Mesenteric fat pad (tissue), 1 donor: ENCODE measurements at regions not wholly inside any gene's neighbourhood (a gene's known extent, or its start where the extent isn't known, plus 50 kb on each side); places are given as distances from the start of the nearest gene placed in this dataset.

Experiments
- DNase-seq: peaks from one replicate; pipeline ENCODE4 v3.0.0-alpha.2; 2020; ENCODE audit warnings: low spot score
- donor health status: DM: yes; HTN: yes; CAD: no.

DNA sequence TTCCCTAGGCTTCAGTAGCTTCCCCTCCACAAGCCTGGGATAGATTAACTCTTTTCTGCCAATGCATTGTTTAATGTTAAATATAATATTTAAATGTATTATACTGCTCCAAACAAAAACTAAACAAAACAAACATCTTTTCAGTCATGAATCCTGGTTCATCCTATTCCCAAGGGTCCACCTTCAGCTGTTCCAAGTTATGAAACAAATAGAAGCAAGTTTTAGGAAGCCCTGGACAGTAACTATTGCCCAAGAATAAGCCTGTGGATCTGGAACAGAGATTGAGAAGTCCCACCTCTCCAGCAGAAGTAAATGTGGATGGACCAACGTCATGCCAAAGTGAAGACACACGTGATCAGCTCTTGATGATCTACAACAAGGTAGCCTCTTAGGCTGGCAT lies 408.1 kb downstream of the SETD4 start:
- DNase-seq: no peak

DNA sequence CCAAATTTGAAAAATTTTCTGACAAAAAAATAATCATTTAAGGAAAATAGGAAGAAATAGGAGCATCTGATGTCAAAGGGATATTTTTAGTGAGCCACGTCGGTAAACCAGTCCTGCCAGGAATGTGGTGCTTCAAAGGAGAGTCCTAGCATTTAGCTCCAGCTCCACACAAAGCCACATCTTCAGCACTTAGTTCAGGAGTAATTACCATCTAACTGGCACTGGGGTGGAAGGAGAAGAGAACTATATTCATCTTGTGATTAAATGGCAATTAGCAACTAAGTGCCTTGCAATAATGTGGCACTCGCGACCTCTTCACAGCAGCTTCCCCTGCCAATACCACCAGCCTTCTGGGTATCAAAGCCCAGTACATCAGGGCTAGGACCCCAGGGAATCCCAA lies 409.1 kb downstream of the SETD4 start:
- DNase-seq: no peak

DNA sequence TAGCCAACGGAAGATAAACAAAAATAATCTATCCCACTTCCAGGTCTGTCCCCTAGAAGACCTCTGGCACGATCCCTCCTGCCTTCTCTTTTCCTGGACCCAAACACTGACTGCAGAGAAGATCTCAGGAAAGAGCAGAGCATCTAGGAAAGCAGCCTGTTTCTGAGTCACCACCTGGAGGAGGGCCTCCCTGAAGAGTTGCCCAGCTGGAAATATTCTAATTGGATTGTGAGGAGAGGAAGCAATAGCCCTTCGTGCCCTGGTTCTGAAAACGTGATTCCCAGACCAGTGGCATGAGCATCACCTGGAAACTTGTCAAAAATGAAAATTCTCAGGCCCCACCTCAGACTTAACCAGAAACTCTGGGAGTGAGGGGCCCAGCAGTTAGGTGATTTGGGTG lies 411.1 kb downstream of the SETD4 start:
- DNase-seq: no peak

DNA sequence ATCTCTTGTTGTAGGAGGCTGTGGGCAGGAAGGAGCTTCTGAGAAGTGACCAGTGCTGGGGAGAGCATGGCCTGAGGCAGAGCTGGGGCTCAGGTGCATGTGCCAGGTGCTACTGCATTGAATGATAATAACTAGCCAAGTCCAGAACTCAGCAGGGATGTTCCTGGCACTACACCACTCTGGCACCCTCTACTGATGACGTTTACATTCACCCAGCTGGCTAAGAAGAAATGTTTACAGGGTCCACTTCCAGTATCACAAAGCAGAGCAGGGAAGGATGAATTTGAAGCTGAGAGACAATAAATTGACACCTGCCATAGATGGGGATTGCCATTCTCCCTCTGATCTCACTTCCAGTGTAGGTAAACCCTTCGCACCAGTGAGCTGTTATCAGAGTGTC lies 411.8 kb downstream of the SETD4 start:
- DNase-seq: no peak

DNA sequence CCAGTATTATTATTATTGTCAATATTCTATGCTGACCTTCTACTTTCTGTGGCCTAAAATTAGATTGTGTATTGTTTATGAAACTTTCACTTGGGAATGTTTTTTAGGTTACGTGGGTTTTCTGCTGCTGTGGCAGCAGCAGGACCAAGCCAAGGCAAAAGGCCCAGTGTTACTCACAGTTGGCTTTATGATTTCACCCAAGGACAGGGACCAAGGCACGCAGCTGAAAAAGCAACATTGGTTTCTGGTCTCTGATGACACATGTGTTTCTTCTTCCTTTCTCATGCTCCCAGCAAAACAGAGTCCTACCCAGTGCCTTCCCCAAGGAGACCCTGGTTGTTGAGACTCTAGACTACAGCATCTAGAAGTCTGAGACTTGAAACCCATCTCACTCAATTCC lies 413.7 kb downstream of the SETD4 start:
- DNase-seq: no peak

DNA sequence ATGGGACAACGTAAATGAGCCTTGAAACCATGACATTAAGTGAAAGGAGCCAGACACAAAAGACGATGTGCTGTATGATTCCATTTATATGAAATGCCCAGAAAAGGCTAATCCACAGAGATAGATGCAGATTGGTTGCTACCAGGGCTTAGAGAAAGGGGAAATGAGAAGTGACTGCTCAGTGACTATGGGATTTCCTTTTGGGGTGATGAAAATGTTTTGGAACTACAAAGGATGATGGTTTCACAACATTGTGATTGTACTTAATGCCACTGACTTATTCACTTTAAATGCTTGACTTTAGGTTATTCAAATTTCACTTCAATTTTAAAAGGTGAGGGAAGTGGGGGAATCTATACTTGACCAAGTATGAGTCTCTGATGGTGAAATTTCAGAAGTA lies 414.3 kb downstream of the SETD4 start:
- no peak for DNase-seq

DNA sequence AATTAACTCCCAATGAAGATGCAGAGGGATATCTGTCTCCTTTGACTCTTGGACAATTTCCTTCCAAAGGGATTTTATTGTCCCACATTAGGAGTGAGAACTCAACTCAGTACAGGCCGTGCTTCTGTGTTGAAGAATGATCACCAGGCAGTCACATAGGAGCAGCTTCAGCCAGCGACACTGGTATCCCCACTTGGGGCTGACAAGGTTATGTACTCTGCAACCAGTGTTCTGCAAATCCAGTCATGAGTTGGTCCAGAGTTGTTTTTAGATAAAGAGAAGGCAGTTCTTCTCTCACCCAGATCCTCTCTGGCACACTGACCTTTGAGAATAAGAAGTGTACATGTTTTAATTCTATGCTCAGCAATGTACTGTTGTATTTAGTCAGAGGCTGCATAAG lies 415.8 kb downstream of the SETD4 start:
- no peak for DNase-seq

DNA sequence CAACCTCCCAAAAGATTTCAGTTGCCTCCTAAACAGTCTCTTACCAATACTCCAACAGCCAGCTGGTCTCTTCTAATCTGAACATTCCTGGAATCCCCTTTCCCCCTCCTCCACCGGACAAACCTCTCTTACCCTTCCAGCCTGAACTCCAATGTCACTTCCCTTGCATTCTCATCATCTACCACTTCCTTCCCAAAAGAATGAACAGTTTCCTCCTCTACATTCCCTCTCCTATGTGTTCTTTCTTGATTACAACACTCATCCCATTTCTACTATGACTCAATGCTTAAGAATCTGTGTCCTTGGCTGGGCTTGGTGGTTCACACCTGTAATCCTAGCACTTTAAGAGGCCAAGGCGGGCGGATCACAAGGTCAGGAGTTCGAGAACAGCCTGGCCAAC lies 417.1 kb downstream of the SETD4 start:
- no peak for DNase-seq

DNA sequence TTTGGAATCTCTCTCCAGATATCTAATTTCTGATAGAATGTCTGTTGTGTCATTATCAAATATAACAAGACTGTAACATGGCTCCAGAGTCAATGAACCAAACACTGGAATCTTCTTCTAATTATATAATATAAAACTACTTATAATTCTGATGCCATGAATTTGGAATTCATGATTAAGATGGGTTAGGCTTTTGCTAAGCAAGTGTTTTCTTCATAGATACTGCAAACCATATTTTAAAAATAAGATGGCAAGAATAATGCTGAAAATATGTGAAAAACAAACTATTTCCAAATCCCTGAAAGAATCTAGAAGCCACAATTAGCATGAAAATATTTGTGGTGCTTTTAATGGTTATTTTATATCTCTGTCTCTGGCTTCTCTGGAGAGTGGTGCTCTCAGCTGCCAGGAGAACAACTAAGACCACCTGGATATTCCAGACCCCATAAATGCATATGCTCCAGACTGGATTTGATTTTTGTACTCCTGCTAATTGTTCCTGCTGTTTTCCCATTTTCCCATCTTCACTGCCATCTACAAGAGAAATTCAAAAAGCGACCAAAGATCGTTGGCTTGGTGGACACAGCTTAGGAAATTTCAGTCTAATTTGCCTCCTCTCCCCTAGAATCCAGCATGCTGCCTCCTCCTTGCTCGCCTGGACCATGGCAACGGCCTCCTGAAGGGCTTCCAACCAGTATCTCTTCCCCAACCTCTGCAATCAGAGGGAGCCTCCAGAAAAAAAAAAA lies 418.9 kb downstream of the SETD4 start:
- DNase-seq: no peak

DNA sequence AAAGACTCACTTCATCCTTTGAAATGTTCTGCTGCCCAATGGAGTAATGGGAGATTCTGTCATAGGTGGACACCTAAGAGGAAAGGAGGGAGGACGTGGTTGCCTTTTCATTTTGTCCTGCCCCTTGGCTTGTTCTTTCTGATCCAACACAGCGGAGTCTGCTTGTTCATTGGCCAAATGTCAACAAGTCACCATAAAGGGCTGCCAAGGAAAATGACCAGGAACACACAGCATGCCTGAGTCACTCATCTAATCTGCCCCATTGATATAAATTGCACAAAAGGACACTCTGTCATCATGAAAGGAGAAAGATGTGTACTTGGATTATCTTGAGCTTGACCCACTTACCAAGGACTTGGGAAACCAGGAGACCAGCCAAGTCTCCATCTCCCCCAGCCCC lies 422.9 kb downstream of the SETD4 start:
- DNase-seq: no peak

DNA sequence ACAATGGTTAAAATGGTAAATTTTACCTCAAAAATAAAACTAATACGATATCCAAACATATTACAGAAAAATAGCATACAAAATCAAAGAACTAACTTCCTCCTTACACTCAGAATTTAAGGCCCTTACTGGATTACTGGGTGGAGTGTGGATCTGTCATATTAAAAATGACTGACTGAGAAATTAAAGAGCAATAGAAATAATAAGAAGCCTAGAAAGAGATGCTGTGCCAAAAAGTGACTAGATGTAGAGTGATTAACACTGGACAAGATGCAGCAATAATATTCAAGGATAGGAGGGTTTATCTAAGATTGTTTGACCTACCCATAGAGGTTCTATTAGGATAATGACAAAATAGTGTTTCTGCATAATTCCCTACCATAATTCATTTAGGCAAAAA lies 424.3 kb downstream of the SETD4 start:
- DNase-seq: no peak

DNA sequence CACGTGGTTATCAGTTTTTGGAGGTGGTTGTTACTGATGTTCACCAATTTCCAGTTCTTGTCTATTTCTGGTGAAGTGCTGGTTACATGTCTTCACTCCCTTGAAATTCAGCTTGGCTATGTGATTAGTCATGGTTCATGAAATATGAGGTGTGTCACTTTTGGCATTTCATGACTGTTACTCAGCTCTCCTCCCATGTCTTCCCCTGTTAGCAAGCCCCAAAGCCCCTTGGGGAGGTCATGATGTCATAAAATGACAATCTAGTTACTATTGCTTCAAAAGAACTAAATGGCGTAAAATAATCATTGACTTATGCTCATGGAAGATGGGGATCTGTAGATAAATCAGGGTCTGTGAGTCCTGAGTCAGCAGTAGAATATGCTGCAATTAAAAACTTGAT lies 425.1 kb downstream of the SETD4 start:
- no peak for DNase-seq

DNA sequence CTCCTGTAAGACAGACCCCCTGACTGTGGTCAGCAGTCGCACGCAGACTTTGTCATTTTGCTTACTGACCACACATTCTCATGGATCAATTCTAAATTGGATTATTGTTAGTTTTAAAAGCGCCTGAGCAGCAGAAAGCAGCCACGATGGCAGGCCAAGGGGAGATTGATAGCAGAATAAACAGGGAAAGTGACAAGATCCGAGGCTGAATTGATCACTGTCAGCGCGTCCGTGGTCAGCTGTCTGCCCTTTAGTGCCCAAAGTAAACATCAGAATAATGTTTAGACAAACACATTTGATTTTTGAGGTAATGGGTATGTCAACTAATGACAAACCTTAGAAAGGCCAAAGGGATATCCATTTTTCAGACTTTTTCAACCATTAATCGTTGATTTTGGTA lies 426.8 kb downstream of the SETD4 start:
- no peak for DNase-seq

DNA sequence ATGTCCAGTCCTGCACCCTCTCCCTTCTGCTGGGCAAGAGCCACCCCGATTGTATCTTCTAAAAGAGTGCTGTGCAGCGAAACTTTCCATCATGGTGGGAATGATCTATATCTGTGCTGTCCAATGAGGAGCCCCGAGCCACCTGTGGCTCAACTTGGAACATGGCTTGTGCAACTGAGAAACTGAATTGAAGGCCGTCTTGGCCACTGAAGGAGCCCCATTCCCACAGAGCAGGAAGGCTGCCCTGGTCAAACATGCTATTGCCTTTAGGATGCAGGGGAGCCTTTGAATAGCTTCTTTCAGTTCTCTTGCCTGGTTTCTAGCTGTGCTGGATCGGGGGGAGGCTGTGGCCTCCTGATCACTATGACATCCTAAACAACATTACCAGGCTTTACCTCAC lies 427.6 kb downstream of the SETD4 start:
- DNase-seq: no peak

DNA sequence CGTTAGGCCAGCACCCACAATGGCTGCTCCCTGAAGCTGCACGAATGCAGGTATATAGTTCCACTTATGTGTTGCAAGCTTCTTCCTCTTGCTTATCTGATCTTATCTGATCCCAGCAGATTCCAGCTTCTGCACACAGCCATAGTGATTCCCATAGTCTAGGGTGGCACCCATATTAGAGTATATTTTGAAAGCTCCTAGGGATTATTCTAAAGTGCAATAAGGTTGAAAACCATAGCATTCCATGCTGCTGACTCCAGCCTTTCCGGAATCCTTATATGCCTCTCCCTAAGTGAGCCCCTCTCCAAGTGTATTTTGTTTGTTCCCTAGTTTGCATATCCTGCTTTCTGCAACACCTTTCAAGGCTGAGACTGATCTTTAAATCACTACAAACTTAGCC lies 432.0 kb downstream of the SETD4 start:
- DNase-seq: no peak

DNA sequence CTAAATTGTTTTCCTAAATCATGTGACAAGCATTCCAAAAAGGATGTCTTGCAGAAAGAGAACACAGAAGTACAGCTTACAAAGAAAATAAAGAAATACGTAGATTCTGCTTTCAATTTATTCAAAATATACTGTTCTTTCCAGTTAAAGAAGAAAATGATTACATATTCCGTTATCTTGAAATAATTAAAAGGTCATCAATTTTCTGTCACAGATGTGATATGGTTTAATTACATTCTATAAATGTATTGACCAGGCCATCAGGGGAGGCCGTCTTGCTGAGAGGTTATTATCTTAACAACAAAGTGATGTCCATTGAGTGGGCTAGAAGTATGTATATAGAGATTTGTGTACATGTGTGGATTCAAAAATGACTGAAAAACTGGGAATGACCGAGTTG lies 432.9 kb downstream of the SETD4 start:
- no peak for DNase-seq

DNA sequence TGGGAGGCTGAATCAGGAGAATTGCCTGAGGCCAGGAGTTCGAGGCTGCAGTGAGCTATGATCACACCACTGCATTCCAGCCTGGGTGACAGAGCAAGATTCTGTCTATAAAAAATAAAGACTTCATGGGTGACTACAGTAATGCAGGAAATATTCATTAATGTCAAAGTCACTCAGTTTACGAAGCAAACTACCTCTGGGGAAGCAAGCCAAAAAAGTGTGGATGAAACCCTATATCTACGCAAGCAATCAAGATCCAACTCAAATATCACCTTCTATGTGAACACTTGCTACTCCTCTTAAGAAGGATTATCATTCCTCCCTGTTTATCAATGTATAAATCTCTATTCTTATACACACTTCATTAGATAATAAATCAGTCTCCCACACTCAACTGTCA lies 434.8 kb downstream of the SETD4 start:
- no peak for DNase-seq

DNA sequence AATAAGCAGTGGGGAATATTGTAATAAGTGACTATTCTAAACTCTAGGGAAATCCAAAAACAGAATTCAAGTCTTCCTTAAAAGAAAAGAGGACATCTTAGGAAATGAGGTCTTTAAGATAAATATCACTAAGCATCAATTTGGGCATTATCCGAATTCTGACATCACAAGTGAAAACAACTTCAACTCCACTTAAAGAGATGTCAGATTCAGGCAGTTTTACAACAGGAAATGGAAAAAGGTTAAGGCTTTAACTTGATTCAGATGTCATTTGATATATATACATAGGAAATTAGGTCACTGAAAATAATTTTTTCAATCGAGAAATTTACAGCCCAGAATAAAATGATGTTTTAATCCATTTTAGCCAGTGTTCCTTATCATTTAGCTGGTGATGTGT lies 435.4 kb downstream of the SETD4 start:
- no peak for DNase-seq

DNA sequence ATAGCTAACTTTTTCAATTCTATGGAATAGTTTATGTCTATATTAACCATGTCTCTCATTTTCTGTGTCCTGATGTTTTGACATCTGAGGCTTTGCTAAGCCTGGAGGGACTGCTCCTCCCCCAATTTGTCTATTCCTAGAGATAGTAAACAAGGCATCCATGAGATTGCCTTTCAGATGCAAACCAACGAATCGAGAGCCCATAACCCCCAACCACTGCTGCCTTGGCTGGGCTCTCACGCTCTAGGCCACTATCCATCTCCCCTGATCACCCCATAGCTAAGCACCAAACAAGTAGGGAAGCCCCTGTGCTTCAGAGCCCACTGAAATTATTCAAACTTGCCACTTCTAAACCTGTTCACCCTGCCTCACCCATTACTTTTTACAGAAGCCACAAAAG lies 437.7 kb downstream of the SETD4 start:
- DNase-seq: no peak

DNA sequence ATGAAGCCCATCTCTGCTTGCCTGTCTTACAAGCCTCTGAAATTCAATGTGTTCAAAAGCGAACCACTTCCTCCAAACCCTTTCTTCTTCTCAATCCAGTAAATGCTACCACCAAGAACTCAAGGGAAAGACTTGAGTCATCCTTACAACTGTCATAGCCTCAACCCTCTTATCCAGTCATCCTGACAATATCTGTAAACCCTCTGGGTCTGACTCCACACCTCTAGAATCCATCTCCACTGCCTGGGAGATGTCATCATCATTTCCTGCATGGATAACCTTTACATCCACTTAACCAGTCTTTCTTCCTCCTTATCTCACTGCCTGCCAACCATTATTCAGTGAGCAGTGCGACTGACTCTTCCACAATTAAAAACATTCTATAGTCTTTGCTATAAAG lies 441.1 kb downstream of the SETD4 start:
- DNase-seq: no peak

DNA sequence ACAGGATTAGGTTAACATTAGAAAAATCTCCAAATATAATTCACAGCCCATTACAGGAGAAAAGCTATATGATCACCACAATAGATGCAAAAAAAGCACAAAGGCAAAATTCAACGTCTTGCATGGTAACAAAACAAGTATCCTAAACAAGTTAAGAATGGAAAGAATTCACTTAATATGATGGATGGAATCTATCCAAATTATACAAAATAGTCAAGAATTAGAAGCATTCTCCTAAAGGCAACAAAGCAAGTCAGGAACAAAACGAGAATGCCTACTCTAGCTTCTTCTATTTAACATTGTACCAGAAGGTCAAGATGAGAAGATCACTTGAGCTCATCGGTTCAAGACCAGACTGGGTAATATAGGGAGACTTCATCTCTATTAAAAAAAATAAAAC lies 442.8 kb downstream of the SETD4 start:
- no peak for DNase-seq

DNA sequence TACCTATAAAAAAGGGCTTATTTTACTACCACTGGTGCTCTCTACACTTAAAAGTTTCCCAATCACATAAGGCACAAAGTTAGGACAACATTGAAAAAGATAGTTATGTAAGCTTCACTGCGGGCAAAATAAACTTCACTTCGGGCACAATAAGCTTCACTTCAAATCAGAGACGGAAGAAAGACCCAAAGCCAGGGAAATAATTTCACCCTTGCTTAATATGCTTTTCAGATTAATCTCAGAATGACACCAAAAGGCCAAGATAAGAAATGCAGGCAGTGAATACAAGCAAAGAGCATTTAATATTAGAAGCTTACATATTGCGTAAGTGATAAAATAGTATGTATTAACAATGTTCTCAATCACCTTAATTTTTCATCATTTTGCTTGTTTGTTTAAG lies 444.2 kb downstream of the SETD4 start:
- no peak for DNase-seq

DNA sequence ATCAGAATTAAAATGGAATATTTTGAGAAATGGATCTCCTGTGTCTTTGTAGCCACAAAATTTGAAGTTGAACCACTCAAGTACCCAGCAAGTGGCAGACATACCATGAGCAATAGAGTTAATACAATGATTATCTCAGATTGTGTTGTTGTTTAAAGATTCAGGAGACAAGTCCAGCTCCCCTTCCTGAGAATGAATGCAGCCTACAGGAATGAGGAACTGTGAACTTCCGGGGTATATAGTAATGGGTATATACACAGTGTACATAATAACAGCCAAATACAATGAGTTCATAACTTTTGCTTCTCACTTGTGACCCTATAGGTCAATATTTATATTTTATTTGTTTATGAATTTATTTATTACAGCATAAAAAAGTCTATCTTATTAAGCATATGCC lies 445.0 kb downstream of the SETD4 start:
- no peak for DNase-seq

DNA sequence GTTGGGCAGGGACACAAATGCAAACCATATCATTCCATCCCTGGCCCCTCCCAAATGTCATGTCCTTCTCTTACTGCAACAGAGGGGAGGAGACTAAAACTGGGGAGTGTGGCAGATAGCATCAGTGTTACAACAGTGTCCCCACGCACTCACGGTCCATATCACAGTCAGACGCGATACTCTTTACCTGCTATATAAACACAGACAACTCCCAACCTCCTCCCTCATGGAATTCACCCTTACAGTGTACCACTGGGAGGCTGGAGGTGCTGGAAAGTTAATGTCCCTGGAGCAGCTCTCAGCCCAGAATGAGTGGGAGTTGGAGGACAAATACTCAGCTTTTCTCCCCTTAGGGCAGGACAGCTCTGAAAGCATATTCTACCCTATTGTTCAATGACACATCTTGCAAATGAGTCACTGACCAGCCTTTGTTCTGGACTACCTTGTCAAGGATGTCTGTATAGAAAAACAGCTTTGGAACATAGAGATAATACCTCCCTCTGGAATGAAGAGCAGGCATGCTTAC lies 445.9 kb downstream of the SETD4 start:
- no peak for DNase-seq
